RKO (cell line): ENCODE measurements at regions not wholly inside any gene's neighbourhood (a gene's known extent, or its start where the extent isn't known, plus 50 kb on each side); places are given as distances from the start of the nearest gene placed in this dataset.

Experiments used
- DNase-seq: peaks from one replicate; pipeline ENCODE4 v3.0.0-alpha.2; 2016; ENCODE audit warnings: low spot score

DNA sequence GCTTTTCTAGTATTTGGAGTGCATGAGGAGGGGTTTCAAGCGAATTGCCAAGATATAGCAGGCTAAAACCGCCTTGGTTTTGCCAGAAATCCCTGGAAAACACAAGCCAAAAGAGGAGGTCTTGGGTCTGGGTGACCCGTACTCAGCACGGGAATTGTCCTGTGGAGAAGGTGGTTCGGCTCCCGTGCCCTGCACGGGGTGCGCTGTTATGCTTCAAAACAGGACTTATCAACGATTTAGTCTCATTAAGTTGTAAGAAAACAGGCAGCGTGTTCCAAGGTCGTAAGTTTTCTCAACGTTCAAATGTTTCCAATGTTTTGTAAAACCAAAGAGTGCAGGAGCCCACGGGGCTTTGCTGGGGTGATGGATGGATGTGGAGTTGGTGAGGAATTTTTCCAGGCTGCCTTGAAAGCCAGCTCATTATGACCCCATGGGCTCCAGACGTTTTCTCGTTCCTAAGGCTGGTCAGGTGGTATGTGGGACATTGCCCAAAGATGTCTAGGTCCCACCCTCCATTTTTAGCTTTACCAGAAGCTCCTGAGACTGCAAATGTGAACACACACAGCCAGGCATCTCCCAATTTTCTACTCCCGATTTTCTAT, 75.4 kb upstream of the CLDN14 start:
- no peak for DNase-seq

DNA sequence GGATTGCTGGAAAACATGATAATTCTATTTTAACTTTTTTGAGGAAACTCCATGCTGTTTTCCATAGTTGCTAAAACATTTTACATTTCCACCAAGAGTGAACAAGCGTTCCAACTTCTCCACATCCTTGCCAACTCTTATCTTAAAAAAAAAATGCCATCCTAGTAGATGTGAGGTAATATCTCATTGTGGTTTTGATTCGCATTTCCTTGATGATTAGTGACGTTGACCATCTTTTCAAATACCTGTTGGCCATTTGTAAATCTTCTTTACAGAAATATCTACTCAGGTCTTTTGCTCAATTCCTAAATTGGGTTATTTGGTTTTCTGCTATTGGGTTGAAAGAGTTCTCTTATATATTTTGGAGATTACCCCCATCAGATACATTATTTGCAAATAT, 77.4 kb upstream of the CLDN14 start:
- no peak for DNase-seq

DNA sequence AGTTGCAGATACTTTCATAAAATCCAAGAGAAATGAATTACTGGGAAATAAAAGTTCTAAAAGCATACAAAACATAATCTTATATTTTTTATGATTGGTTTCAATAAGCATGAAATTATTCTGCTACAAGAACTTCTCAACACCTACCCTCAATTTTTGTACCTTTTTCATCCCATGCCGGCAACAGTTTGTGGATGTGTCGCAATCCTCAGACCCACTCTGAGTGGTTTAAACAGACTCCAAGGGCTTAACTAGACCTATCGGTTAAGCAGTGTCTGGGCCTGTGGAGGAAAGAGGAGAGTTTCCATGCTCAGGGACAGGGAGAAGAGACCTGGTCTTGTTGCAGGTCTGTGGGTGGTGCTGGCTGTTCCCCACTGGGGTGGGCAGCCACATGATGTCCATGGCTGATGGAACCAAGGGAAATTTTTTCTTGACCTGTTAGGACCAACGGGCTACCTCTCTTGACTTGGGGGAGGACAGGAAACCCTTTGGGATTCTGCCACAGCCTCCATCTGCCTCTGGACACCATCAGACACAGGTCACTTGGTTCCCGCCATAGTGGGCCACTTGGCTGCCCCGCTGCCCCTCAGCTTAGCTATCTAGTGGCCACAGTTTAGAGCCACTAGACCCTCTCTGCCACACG, 81.1 kb upstream of the CLDN14 start:
- DNase-seq = no peak

DNA sequence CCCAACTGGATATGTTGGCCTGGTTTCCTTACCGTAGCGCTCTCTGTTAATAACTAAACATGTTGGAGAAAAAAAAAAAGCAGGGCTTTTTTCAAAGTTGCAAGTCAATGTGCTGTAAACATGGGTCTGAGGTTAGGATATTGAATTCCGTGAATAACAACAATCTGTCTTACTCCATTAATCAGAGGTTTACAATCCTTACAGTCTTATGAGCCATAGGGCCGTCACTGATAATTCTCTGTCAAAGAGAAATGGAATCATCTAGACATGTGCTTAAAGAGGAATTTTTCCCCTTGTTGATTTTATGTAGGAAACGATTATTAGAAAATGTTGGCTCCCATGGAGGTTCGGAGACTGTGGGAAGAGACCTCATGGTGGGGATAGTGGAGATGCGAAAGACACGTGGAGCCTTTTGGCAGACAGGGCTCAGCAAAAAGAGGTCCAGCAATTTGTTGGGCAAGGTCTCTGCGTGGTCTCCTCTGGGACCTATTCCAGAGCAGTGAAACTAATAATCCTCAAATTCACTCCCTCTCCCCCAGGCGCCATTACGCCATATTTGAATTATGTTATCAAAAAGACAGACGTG, 83.5 kb upstream of the CLDN14 start:
- no peak for DNase-seq

DNA sequence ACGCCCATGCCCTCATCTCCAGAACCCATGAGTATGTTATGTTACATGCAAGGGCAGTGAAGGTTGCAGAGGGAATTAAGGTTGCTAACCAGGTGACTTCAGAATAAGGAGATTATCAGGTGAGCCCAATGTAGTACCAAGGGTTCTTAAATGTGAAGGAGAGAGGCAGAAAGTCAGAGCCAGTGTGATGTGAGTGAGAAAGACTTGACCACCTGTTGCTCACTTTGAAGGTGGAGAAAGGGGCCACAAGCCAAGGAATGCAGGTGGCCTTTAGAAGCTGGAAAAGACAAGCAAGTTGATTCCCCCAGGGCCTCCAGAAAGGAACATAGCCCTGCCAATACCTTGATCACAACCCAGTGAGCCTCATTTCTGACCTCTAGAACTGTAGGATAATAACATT, 84.7 kb upstream of the CLDN14 start:
- DNase-seq = no peak

DNA sequence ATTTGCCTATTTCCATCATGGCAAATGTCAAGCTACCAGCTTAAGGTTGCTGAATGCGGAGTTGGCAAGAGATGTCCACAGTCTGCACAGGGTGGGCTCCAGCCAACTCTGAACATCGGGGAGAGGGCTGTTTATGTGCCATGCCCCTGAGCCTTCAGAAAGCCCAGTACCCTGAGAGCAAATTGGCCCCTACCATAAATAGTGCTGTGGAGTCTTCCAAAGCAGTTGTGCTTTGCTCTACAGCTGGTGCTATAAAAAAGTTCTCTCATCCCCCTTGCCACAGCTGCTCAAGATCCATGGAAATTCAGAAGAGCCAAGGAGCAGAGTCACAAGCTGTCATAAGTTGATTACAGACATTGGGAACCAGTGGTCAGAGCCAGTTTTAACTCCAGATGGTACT, 85.6 kb upstream of the CLDN14 start:
- DNase-seq = no peak

DNA sequence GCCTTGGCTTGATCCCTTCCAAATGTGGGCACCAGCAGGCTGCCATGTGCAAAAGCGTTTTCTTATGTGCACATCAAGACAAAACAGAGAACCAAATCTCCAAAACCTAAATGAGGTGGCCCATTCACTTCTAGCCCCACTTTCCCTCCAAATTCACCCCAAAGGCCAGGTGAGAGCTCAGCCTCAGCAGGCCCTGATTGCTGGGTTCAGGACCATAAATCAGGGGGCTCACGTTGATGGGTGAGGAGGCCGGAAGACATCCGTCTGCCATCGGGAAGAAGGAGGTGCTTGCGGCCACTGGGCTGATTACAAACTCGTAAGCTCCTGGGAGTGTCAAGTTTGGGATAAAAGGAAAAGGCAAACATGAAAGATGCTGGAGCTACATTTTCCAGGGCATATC, 86.7 kb upstream of the CLDN14 start:
- no peak for DNase-seq

DNA sequence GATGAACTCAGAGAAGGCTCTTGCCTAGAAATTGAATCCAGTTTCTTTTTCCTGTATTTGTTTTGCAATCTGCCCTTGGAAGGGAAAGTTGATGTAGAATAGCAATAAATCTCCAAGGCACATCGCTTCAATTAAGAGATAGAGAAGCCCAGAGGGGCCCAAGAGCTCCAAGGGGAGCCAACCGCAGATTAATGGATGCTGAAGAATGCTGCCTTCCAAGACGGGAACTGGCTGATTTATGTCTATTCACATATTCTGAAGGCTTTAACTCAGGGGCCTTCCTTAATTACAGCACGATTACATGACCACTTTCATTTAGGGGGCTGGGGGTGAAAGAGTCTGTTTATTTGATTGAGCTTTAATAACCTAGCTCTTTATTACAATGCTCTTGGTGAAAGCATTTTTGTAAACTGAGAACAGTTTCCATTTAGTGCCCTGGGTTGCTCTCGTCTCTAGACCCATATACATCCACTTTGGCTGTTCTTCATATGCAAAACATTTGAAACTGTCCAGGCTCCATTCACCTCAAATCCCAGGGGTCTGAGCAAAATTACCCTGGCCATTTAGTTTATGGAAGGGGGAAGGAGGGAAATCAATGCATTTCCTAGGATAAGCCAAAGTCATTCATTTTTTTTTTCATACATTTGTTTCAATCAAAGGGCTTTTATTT, 87.4 kb upstream of the CLDN14 start:
- no peak for DNase-seq

DNA sequence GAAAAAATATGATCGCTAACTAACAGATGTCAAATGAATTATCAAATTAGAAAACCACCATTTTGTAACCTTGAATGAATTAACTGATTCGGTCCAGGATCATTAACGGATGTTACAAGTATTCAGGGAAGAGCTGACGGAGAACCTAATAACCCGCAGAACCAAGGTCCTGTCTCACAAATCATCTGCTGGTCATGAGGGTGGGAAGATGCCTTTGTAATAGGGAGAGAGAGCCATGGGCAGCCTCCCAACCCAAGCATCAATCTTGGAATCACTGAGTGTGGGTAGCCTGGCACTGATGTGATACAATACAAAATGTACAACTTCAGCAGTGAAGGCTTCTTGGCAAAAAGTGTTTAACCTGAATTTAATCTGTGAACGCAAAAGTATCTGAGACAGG, 89.6 kb upstream of the CLDN14 start:
- no peak for DNase-seq

DNA sequence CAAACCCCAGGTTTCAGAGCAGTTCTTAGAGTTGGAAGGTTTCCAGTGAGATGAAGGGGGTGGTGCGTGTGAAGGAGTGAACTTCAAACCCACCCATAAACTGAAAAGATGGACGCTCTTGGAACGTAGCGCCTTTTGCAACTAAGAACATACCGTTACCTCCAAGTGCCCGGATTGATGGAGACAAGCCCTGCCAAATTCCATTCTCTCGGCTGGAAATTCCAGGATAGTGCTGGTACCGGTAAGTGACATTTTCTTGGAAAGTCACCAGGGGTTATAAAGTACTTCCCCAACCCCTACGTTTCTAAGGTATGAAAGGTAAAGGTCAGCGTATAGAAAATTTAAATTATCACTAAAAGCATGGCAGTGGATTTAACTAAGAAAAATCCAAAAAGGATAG, 91.6 kb upstream of the CLDN14 start:
- no peak for DNase-seq

DNA sequence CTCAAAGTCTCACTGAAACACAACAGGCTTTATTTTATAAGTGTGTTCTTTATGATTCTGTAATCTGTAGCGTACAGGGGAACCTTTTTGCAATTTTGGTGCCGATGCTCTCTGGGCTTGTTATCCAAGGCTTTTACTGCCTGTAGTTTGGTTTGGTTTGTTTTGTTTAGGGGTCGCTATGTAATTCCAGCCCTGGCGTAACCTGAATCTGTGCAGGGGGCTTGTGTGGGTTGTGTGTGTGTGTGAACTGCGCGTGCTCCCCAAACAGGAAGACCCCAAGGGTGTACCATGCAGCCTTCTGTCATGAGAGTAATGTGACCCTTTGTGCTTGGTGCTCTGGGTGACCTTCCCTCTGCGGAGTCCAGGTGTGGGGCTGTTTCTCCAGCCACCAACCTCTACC, 92.1 kb upstream of the CLDN14 start:
- no peak for DNase-seq

DNA sequence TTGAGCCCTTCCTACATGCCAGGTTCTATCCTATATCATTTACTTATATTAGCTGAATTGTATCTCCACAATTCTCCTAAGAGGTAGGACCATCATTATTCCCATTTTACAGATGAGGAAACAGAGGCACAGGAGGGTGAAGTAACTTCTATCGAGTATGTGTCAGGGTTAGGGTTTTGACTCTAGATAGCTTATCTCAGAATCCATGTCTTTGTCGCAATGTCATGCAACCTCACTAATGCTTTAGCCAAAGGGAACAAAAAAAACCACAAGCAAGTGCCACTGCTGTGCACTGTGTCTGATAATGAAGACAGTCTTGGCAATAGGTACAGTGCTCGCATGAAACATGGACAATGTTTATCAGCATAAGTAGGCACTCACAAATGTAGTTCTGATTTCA, 95.4 kb upstream of the CLDN14 start:
- no peak for DNase-seq

DNA sequence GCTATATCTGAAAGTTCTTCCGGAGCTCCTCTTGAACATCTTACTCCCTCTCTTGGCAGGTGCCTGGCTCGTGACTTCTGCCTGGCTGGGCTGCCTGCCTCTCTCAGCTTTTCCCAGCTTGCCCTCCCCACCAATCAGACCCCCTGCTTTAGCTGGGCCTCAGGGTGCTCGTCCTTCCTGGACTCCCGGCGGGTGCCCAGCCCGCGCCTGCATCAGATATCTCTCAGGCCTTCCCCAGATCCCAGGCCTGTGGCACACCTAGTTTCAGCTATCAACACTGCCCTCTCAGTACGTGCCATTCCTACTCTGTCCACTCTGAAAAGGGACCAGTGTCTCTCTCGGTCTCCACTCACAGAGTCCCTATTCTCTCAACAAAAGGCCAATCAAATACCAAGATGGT, 96.5 kb upstream of the CLDN14 start:
- no peak for DNase-seq

DNA sequence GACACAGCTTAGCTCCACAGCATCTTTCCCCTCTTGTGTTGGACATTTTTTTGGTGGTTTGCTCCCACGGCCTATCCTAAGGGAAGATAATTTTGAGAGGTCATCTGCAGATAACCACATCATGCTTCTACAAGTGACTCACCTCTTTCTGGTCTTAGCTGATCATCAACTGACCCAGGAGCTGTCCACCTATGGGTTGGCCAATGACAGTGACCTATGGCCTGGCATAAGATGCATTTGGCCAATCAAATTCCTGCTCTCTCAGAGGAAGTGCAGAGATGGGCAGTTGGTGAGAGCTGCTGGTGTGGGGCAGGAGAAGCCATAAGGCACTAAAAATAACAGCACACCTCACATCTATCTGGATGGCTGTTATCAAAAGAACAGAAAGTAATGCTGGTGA, 100.0 kb upstream of the CLDN14 start:
- DNase-seq = no peak

DNA sequence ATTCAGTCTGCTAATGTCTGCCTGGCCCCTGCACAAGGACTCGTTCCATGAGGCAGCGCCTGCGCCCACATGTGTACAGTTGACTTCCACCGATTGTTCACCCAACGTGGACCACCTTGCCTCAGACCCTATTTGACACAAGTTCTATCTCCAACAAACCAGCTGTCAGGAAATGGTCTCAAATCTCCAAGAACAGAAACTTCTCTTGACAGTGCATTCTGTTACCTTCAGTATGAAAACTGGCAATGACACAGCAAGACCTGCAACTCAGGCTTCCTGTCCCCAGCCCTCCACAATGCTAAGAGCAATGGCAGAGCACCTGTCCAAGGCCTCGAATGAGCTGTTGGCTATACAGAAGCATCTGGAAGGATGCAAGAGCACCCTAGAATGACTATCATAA, 102.3 kb upstream of the CLDN14 start:
- DNase-seq = no peak

DNA sequence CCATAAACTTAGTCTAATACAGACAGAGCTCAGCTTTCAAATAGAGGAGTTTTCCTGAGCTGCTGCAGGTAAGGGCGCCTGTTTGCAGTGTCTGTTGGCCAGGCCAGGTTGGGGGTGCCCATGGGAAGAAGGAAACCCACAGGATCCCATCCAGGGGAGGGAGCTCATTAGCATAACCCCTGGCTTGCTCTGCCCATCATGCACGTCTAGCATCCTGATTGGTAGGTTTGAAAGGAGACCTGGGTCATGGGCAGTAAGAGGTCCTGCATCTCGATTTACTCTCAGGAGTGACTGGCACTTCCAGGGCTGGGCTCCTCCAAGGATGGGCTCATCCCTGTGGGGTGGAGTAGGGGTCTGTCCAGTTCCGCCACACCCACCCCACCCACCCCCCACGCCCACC, 103.7 kb upstream of the CLDN14 start:
- DNase-seq = no peak

DNA sequence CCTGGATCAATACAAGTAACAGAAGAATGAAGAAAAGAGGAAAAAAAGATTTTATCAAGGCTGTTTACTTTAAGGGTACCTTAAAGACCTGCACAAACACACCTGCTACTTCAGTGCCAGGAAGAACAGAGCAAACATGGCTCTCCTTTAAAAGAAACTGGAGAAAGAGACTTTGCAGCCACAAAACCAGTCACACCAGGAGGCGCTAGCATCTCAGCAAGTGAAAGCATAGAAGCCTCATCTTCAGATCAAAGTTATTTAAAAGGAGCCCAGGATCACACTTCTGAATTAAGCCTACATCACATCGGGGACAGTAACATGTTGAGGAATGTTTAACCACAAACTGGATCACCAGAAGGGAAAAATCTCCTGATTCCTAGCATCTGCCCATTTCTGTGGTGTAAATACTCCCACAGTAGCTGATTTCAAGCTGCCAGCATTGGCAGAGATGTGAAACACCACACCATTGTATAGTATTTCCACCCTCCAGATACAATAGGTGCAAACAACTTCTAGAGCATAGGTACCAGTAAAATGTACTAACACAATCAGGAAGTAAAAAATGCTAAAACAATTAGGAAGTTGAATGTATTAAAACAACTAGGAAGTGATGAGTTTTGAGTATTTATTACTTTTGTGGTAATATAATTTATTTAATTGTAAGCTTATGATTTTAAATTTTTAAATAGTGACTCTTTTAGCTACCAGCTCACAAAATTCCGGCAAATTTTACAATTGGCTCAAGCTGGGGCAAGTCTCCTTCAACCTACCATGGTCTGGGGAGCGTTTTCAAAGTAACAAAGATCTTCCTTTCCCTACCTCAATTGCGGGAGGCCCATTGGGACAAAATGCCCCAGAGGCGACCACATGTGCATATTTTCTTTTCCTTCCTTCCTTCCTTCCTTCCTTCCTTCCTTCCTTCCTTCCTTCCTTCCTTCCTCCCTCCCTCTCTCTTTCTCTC, 105.3 kb upstream of the CLDN14 start:
- DNase-seq = no peak

DNA sequence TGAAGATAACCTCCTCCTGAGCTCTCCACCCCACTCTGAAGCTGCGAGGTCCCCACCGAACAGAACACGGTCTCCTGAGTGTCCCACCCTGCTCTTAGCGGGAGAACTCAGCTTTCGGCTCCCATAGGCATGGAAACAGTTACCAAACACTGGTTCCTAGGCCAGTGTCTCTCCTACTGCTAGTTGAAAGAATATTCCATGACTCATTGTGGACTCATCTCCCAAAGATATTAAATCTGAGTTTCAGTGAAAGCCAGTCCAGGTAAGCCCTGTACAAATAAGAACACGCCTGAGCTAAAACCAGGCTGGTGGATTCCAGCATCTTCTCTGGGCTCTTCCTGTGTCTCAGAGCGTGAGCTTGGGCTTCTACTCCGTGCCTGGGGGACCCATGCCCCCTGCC, 107.5 kb upstream of the CLDN14 start:
- DNase-seq = peak; percentile 13

DNA sequence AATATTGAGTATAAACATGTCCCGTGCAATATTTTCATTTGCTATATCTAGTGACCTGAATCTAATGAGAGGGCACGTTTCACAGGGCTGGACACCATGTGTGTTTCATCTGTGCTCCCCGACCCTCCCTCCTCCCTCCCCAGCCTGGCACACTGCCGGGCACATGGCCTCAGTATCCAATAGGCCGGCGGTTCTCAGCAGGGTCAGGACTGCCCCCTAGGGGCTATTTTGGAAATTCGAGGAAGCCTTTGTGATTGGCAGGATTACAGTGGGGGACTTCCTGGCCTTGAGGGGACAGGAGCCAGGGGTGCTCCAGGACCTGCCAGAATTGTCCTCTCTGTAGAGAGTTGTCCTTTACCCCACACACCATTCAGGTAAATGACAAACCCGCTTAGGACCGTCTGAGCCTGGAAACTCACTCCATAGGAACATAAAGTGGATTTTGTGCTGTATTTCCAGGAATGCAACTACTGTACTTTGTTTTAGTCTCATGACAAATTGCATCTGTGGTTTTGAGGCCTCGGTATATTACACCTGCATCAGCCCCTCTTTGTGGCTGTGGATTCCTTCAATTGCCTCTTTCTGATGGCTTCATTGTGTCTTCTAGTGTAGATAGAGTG, 109.5 kb upstream of the SIM2 start:
- DNase-seq = peak; percentile 31

DNA sequence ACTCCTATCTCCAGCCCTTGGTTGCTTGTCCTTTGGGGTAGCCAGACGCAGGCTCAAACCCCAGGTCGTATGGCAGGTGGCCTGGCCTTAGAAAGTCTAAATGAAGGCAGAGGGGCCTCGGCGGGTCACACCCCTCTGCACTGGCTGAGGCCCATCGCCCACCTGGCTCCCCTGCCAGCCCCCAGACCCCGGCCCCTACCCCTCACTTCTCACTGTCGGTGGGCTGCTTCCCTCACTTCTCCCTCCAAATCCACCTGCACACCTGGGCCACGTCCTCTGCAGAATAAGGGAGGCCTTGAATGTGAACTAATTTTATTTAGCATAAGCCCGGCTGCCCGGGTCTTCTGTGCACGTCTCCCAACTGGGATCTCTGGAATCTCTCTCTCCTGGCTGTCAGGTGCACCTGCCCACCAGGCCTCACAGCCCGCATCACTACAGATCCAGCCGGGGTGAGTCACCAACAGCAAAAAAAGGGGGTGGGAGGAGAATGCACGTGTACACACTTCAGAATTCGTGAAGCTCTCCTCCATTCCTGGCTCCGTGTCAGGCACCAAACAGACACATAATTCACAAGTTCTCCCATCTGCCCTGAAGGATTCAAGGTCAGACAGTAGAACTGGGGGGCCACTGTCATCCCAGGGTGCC, 107.5 kb upstream of the SIM2 start:
- no peak for DNase-seq

DNA sequence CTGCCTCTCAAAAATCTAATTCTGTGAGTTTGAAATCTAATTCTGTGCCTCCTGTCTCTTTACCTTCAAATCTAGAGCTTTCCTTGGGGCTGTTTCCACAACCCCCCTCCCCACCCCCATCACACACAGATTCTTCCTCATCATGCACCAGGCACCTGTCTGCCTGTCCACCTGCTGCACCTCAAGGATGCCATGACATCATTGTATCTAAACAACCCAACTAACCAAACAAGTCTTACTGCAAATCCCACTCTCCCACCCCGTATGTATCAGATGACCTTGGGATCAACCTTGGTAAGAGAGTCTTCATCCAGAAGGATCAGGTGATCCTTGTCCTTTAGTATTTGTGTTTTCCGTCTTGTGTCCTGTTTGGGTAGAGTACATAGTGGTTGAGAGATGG, 102.7 kb upstream of the SIM2 start:
- no peak for DNase-seq
